NCI-H2227 (cell line): ENCODE measurements at regions not wholly inside any gene's neighbourhood (a gene's known extent, or its start where the extent isn't known, plus 50 kb on each side); places are given as distances from the start of the nearest gene placed in this dataset.

Experiments
- DNase-seq: peaks from one replicate; lab custom pipeline; 2025; ENCODE audit not compliant: unreplicated experiment; lab: John Stamatoyannopoulos, UW

DNA sequence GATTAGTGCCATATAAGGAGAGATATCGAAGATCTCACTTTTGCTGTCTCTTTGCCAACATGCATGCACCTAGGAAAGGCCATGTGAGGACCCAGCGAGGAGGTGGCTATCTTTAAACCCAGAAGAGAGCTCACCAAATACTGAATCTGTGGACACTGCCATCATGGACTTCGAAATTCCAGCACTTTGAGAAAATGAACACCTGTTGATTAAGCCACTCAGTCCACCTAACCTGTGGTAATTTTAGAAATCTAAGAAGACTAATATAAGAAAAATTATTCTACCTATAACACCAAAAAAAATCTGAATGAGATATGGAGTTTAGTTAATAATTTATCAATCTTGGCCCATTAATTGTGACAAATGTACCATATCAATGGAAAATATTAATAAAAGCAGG is 193.6 kb upstream of the CARD18 start:
- DNase-seq, result no peak

- no peak for DNase-seq
Measured at GRCh38 chr11:105332171-105332570, 192.6 kb upstream of the CARD18 start.

DNA sequence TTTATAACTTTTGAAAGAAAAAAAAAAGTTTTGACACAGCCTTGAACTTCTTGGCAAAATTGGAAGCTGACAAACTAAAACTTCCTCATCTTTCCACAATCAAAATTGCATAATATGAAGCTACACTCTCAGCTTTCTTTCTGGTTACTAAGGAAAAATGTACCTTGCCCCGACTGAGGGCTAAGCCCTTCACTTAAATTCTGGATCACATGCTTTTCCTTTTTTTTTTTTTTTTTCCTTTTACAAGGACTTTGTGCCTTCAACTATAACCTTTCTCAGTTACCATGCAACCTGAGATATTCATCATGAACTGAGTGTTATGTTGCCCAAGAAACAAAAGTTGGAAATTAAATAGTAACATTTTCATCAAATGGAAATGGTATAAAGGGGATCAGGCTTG is 188.5 kb upstream of the CARD18 start:
- no peak for DNase-seq

DNA sequence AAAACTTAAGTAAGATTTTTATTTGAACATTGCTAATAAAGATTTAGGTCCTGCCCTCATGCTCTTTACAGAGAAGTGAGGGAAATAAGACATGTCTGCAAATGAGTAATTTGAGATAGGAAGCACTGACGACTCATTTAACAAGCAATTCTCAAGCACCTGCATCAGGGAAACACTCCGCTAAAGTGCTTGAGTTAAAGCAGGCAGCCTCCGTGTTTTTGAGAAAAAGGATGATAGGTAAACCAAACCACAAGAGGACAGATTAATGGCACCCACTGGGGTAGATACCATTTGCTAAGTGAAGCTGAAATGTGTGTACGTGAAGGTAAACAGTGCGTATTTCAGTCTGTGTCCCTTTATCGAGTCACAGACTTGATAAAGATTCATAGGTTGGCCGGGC is 184.6 kb upstream of the CARD18 start:
- no peak for DNase-seq

DNA sequence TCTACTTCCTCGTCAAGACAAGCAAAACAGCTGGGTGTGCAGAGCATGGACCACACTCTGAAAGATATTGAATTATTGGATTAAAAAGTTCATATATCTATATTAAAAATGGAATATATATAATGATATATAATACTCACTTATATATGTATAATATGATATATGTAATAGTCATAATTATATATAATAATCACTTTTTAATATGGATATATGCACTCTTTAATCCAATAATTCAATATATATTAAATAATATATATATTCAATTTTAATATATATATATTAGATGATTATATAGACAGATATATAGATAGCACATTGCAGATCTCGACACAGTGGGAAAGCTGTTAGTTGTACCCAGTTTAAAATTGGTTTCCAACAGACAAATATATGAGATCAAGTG is 182.1 kb upstream of the CARD18 start:
- DNase-seq, result no peak

DNA sequence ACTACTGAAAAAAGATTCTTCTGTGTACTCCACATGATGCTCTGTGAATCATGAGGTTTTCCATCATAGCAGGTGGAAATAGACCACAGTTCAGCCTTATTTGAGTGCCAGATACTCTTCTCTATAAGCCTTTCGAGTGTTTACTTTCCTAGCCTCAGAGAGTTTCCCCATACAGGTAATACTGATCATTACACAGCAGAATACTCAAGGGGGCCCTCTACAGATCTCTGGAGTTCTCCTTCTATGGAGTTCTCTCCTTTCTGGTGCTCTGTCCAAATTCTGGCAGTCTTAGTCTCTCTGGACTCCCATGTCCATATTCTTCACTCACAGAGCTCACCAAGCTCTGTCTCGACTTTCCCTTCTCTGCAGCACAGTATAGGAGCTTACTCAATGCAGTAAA is 175.7 kb upstream of the CARD18 start:
- no peak for DNase-seq

- DNase-seq, result no peak
Measured at GRCh38 chr11:105312266-105312665, 172.7 kb upstream of the CARD18 start.

GRCh38 chr11:105298630-105299029 is 159.1 kb upstream of the CARD18 start:
- DNase-seq, result no peak

DNA sequence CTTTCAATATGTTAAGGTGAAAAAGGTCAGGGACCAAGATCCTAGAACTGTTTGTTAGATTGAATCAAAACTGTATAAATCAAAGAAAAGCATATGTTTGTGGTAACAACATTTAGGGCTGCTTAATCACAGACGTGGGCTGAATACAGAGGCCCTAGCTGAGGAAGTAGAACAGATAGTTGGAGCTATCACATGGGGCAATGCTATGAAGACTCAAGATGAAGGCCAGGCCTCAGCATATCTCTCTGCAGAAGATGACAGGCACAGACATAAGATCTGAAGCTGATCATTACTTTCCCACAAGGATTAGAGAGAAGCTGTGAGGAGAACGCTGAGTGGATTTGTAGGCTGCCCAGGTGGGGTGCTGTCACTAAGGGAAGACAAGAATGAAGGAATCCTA is 158.6 kb upstream of the CARD18 start:
- DNase-seq, result no peak

GRCh38 chr11:105297463-105297862 is 157.9 kb upstream of the CARD18 start:
- DNase-seq, result no peak

- no peak for DNase-seq
Measured at GRCh38 chr11:105296806-105297205, 157.2 kb upstream of the CARD18 start.

- DNase-seq, result no peak
Measured at GRCh38 chr11:105296386-105296785, 156.8 kb upstream of the CARD18 start.

GRCh38 chr11:105282658-105283057 is 143.1 kb upstream of the CARD18 start:
- DNase-seq, result no peak

GRCh38 chr11:105274631-105275030 is 135.1 kb upstream of the CARD18 start:
- DNase-seq, result no peak

GRCh38 chr11:105273660-105274280 is 134.2 kb upstream of the CARD18 start:
- no peak for DNase-seq

DNA sequence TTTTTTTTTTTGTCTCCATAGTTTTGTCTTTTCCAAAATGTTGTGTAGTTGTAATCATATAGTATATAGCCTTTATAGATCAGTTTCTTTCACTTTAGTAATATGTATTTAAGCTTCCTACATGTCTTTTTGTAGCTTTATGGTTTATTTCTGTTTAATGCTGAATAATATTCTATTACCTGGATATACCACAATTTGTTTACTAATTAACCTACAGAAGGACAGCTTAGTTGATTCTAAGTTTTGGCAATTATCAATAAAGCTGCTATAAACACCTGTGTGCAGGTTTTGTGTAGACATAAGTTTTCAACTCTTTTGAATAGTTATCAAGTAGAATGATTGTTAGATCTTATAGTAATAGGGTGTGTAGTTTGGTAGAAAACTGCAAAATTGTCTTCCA is 130.3 kb upstream of the CARD18 start:
- no peak for DNase-seq

DNA sequence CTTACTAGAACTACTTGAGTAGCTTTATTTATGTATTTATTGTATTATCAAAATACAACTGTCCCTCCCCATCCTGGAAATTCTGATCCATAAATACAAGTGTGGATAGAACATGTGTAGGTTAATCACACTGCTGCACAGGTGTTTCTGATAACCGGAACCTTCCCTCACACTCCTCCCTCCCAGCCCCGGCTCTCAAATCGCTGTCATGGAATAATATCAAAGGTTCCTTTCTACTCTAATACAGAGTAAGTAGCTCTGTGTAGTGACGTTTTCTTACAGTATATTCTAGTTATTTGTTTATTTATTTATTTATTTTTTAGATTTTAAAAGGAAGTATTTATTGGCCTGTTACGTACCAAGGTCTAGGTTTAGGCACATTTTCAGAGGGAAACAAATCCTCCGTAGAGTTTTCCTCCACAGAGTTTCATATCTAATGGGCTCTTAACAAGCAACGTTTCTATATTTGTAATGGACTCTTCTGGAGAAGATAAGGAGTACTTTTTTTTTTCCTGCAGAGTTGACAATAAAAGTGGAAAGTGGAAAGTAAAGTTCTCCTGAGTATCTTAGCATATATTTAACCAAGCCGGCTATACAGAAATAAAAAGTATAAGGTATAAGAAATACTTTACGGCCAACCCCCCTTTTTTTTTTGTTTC is 129.0 kb upstream of the CARD18 start:
- DNase-seq, result no peak

- no peak for DNase-seq
Measured at GRCh38 chr11:105265845-105266244, 126.3 kb upstream of the CARD18 start.

- no peak for DNase-seq
Measured at GRCh38 chr11:105260976-105261375, 121.4 kb upstream of the CARD18 start.

GRCh38 chr11:105245781-105246315 is 106.3 kb upstream of the CARD18 start:
- DNase-seq, result no peak

DNA sequence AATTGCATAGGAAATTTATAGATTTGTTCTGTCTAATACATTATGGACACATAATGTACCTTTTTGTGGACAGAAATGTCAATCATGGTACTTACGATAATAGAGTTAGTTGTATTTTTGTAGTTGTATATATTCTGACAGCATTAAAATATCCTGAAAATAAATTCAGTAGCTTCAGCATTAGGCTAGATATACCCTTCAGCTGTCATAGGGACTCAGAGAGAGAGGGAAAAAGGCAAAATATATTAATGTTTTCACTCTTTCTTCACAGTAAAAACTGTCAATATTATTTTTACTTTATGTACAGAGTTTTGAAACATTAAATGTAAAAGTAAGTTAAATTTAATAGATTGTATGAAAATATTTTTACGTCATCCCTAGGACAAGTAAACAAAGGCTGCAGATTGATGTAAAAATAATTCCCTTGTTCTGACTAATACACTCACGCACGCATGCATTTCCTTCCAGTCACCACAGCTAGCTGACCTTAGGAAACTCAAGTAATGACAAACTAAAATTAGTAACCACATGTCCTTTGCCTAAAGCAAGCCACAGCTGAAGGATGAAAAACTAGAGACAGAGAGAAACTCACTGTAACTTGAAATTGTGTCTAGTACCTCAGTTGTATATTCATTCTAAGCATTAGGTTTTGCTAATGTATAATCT is 104.7 kb upstream of the CARD18 start:
- DNase-seq, result no peak

- DNase-seq, result no peak
Measured at GRCh38 chr11:105241136-105241535, 101.6 kb upstream of the CARD18 start.
